Small intestine (tissue), 7 donors: ENCODE measurements at regions not wholly inside any gene's neighbourhood (a gene's known extent, or its start where the extent isn't known, plus 50 kb on each side); places are given as distances from the start of the nearest gene placed in this dataset.

Experiments used
- DNase-seq, 2 donors: peaks; one replicate each; pipeline versions ENCODE4 v3.0.0 to v3.0.0-alpha.2; 2013
- FAIRE-seq: peaks from 2 replicates; lab custom pipeline; 2012; peaks lifted over from hg19 to GRCh38; lab: Jason Lieb, UNC
- H3K27ac ChIP-seq, 3 donors: one replicate each; pipeline ENCODE4 v1.5.1; 2013; ENCODE audit warnings: low read length in 2 of 3, mild to moderate bottlenecking in 2 of 3, control low read depth in 1 of 3, inconsistent platforms in 1 of 3, low read depth in 1 of 3, moderate library complexity in 1 of 3
- H3K27me3 ChIP-seq, 3 donors: one replicate each; pipeline ENCODE4 v1.6.1; 2013; ENCODE audit warnings: low read length in 3 of 3, inconsistent platforms in 1 of 3; ENCODE audit not compliant: control insufficient read depth in 3 of 3, insufficient read depth in 3 of 3
- H3K36me3 ChIP-seq, 3 donors: one replicate each; pipeline ENCODE4 v1.6.1; 2013; ENCODE audit warnings: low read length in 3 of 3, inconsistent platforms in 1 of 3, low read depth in 1 of 3, mild to moderate bottlenecking in 1 of 3, moderate library complexity in 1 of 3; ENCODE audit not compliant: control insufficient read depth in 3 of 3, insufficient read depth in 2 of 3
- H3K4me1 ChIP-seq, 3 donors: one replicate each; pipeline ENCODE4 v1.6.1; 2013; ENCODE audit warnings: low read length in 2 of 3, inconsistent platforms in 1 of 3, low read depth in 1 of 3, mild to moderate bottlenecking in 1 of 3, moderate library complexity in 1 of 3; ENCODE audit not compliant: control insufficient read depth in 3 of 3, insufficient read depth in 2 of 3
- H3K4me3 ChIP-seq, 3 donors: one replicate each; pipeline ENCODE4 v1.5.1; 2013; ENCODE audit warnings: low read length in 3 of 3, control low read depth in 1 of 3, inconsistent platforms in 1 of 3, low read depth in 1 of 3, mild to moderate bottlenecking in 1 of 3, moderate library complexity in 1 of 3
- H3K9me3 ChIP-seq, 2 donors: one replicate each; pipeline ENCODE4 v1.6.1; 2013; ENCODE audit warnings: low read depth in 1 of 2, low read length in 1 of 2; ENCODE audit not compliant: control insufficient read depth in 2 of 2, insufficient read depth in 1 of 2
- WGBS, 3 donors: extraction: QIAGEN DNeasy Blood & Tissue Kit; methylation state at CpG; one replicate each; pipeline ENCODE4 v1.1.7; 2013; 5-methylcytosine and 5-hydroxymethylcytosine counted together
- donor health status: healthy with polysubstance abuse.
- donor health status: control.
- donor health status: control.
- donor health status: Bipolar disorder and iron deficiency.
- donor health status: healthy.

- Histone ChIP-seq H3K27ac (no peak overlapping the region), H3K27me3 (no peaks in the 10 kb centered on the region), H3K9me3 (no peaks in the 10 kb centered on the region), H3K4me1 (no peaks in the 10 kb centered on the region), H3K4me3 (no peak overlapping the region), H3K36me3 (no peaks in the 10 kb centered on the region)
- 43 to 68% (median 66%) methylated on average over 4 of the region's 4 CpGs for WGBS, 3 donors
- DNase-seq: no peak
- FAIRE-seq: no peak
Measured at GRCh38 chrX:145673841-145674240, 143.8 kb upstream of the SLITRK2 start.

- DNase-seq: no peak
- Histone ChIP-seq H3K4me3 (no peak overlapping the region), H3K27ac (no peak overlapping the region), H3K36me3 (no peaks in the 10 kb centered on the region), H3K4me1 (no peaks in the 10 kb centered on the region), H3K9me3 (no peaks in the 10 kb centered on the region), H3K27me3 (no peaks in the 10 kb centered on the region)
- 81 to 91% (median 87%) methylated on average over 16 of the region's 16 CpGs for WGBS, 3 donors
- no peak for FAIRE-seq
Measured at GRCh38 chrX:145677109-145677817, 140.4 kb upstream of the SLITRK2 start.

GRCh38 chrX:145682518-145683298 lies 134.9 kb upstream of the SLITRK2 start:
- FAIRE-seq: no peak
- Histone ChIP-seq H3K4me1 (no peaks in the 10 kb centered on the region), H3K27me3 (no peaks in the 10 kb centered on the region), H3K4me3 (no peak overlapping the region), H3K27ac (no peak overlapping the region), H3K36me3 (no peaks in the 10 kb centered on the region), H3K9me3 (no peaks in the 10 kb centered on the region)
- 70 to 79% (median 77%) methylated on average over 9 of the region's 9 CpGs for whole genome bisulfite sequencing, 3 donors
- DNase-seq: no peak

GRCh38 chrX:145687146-145687545 lies 130.5 kb upstream of the SLITRK2 start:
- no peaks in the 10 kb centered on the region for H3K9me3 ChIP-seq
- FAIRE-seq (no peak), DNase-seq (no peak)
- no peaks in the 10 kb centered on the region for H3K36me3 ChIP-seq
- H3K4me3 ChIP-seq: no peak overlapping the region
- no peak overlapping the region for H3K27ac ChIP-seq
- WGBS, 3 donors: 80 to 84% (median 80%) methylated on average over 4 of the region's 4 CpGs
- no peaks in the 10 kb centered on the region for H3K27me3 ChIP-seq
- H3K4me1 ChIP-seq: no peaks in the 10 kb centered on the region

GRCh38 chrX:145687707-145688106 lies 129.9 kb upstream of the SLITRK2 start:
- Histone ChIP-seq H3K27me3 (no peaks in the 10 kb centered on the region), H3K36me3 (no peaks in the 10 kb centered on the region), H3K9me3 (no peaks in the 10 kb centered on the region), H3K4me3 (no peak overlapping the region), H3K27ac (no peak overlapping the region), H3K4me1 (no peaks in the 10 kb centered on the region)
- DNase-seq (no peak), FAIRE-seq (no peak)
- 59 to 88% (median 75%) methylated on average over 1 of the region's 1 CpG for WGBS, 3 donors

GRCh38 chrX:145694048-145694447 lies 123.6 kb upstream of the SLITRK2 start:
- Histone ChIP-seq H3K9me3 (no peaks in the 10 kb centered on the region), H3K4me1 (no peaks in the 10 kb centered on the region), H3K36me3 (no peaks in the 10 kb centered on the region), H3K27me3 (no peaks in the 10 kb centered on the region), H3K27ac (no peak overlapping the region), H3K4me3 (no peak overlapping the region)
- WGBS, 3 donors: 64 to 83% (median 81%) methylated on average over 3 of the region's 3 CpGs
- DNase-seq: no peak
- no peak for FAIRE-seq

- Histone ChIP-seq H3K27ac (no peak overlapping the region), H3K4me3 (no peak overlapping the region), H3K9me3 (no peaks in the 10 kb centered on the region), H3K4me1 (no peaks in the 10 kb centered on the region), H3K36me3 (no peaks in the 10 kb centered on the region), H3K27me3 (no peaks in the 10 kb centered on the region)
- DNase-seq (no peak), FAIRE-seq (no peak)
- WGBS, 3 donors: 52 to 81% (median 69%) methylated on average over 5 of the region's 5 CpGs
Measured at GRCh38 chrX:145715641-145716138, 101.9 kb upstream of the SLITRK2 start.

GRCh38 chrX:145716226-145716625 lies 101.4 kb upstream of the SLITRK2 start:
- Histone ChIP-seq H3K36me3 (no peaks in the 10 kb centered on the region), H3K4me3 (no peak overlapping the region), H3K27ac (no peak overlapping the region), H3K27me3 (no peaks in the 10 kb centered on the region), H3K9me3 (no peaks in the 10 kb centered on the region), H3K4me1 (no peaks in the 10 kb centered on the region)
- no peak for FAIRE-seq
- DNase-seq: no peak
- WGBS, 3 donors: 76 to 87% (median 76%) methylated on average over 2 of the region's 2 CpGs
